ENCODE measurements at regions not wholly inside any gene's neighbourhood (a gene's known extent, or its start where the extent isn't known, plus 50 kb on each side); places are given as distances from the start of the nearest gene placed in this dataset.

GRCh38 chr6:51526049-51526448 is 561.4 kb downstream of the PKHD1 start:
- H3K27ac Mint-ChIP-seq, result no peak overlapping the region
- H3K27me3 Mint-ChIP-seq (ENCODE audit: insufficient read depth, low read depth, poor library complexity), result no peaks in the 10 kb centered on the region
- Histone ChIP-seq H3K36me3 (ENCODE audit: insufficient read depth) (no peaks in the 10 kb centered on the region), H3K27me3 (ENCODE audit: insufficient read depth) (peaks cover 4% of the 10 kb centered on the region; the same call in 1 of the 2 replicates), H3K4me1 (ENCODE audit: insufficient read depth) (no peaks in the 10 kb centered on the region), H3K9me2 (ENCODE audit: insufficient read depth) (0 out of 2 replicates have a peak, but pooled peaks cover 2% of the 10 kb centered on the region), H2AFZ (no peak overlapping the region), H3K27ac (ENCODE audit: low read depth) (no peak overlapping the region), H3F3A (replicated peaks; ENCODE audit: low read depth) (no peaks in the 10 kb centered on the region), H4K20me1 (replicated peaks; ENCODE audit: insufficient read depth) (no peaks in the 10 kb centered on the region), H3K4me3 (no peak overlapping the region), H3K4me2 (no peak overlapping the region), H3K79me2 (replicated peaks; ENCODE audit: insufficient read depth) (no peaks in the 10 kb centered on the region)
- H3K9me3 Mint-ChIP-seq, result no peaks in the 10 kb centered on the region; the same call in none of the 3 replicates
- DNase-seq (ENCODE audit: low spot score), result no peak
- ATAC-seq, result no peak
- H3K4me1 Mint-ChIP-seq, result peaks cover 12% of the 10 kb centered on the region; the same call in 2 of the 3 replicates
- TF ChIP-seq STAT1 (IDR thresholded peaks at IDR 0.05; ENCODE audit: unreplicated experiment), result no peak
- no peak for TF ChIP-seq JUNB (IDR thresholded peaks at IDR 0.05; ENCODE audit: unreplicated experiment)
- no peak for TF ChIP-seq POLR2AphosphoS5 (IDR thresholded peaks at IDR 0.05; ENCODE audit: low read depth)
- TF ChIP-seq ZNF462 (CRISPR knock-in tag; IDR thresholded peaks at IDR 0.05), result no peak
- no peak for TF ChIP-seq ZNF114 (CRISPR knock-in tag; IDR thresholded peaks at IDR 0.05)
- no peak for TF ChIP-seq CREB1 (CRISPR knock-in tag; IDR thresholded peaks at IDR 0.05; ENCODE audit: low read depth)
- no peak for TF ChIP-seq ETS1 (IDR thresholded peaks at IDR 0.05)
- TF ChIP-seq EZH2phosphoT487 (IDR thresholded peaks at IDR 0.05; ENCODE audit: unreplicated experiment), result no peak
- no peak for TF ChIP-seq REST (IDR thresholded peaks at IDR 0.05; ENCODE audit: unreplicated experiment)
- no peak for TF ChIP-seq NANOG (IDR thresholded peaks at IDR 0.05; ENCODE audit: borderline replicate concordance)
- no peak for TF ChIP-seq ZNF331 (CRISPR knock-in tag; IDR thresholded peaks at IDR 0.05; ENCODE audit: low read depth)
- no peak for TF ChIP-seq CTCF (conservative IDR thresholded peaks at IDR 0.05; ENCODE audit: low read depth in 2 of 2)
- TF ChIP-seq EZH2 (IDR thresholded peaks at IDR 0.05; ENCODE audit: low read depth, unreplicated experiment), result no peak
- no peak overlapping the region for H3K4me3 Mint-ChIP-seq
- H3K36me3 Mint-ChIP-seq (ENCODE audit: low read depth), result no peaks in the 10 kb centered on the region; the same call in 2 of the 3 replicates
